GM12878 (cell line): ENCODE measurements at regions not wholly inside any gene's neighbourhood (a gene's known extent, or its start where the extent isn't known, plus 50 kb on each side); places are given as distances from the start of the nearest gene placed in this dataset.

Experiments used
- ATAC-seq: fragments of 200-7000 bp; cut with Tn5 transposase; 3 replicates; pipeline ENCODE4 v1.9.1; 2020; ENCODE audit warnings: mild to moderate bottlenecking, moderate library complexity
- BruUV-seq: library from RNA; stranded (reverse); fragments of 400-500 nt; replicated peaks from 2 replicates; lab custom pipeline; 2021; lab: Mats Ljungman, UMichigan
- CTCF ChIA-PET: fragments of 300-600 bp; sonication (Branson Sonifier 250); formaldehyde crosslinking; extraction: SDS; loops from one replicate; lab custom pipeline; 2021; ENCODE audit warnings: inconsistent platforms; lab: Yijun Ruan, JAX
- POLR2A ChIA-PET: fragments of 350-600 bp; formaldehyde crosslinking; extraction: SDS; loops from one replicate; lab custom pipeline; 2021; ENCODE audit warnings: inconsistent platforms; lab: Charles Lee
- RAD21 ChIA-PET: fragments of 300-600 bp; sonication (Branson Sonifier 250); formaldehyde crosslinking; loops from one replicate; lab custom pipeline; 2023; ENCODE audit warnings: antibody characterized with exemption; ENCODE audit not compliant: unreplicated experiment; lab: Charles Lee
- SMC1A ChIA-PET: fragments of 300-600 bp; sonication (Branson Sonifier 250); formaldehyde crosslinking; loops from one replicate; lab custom pipeline; 2023; ENCODE audit not compliant: unreplicated experiment, uncharacterized antibody; lab: Charles Lee
- DNase-seq: peaks from one replicate; pipeline ENCODE4 v3.0.0-alpha.2; 2011; ENCODE audit warnings: low read depth, low spot score
- FAIRE-seq: peaks from 3 replicates; lab custom pipeline; 2011; peaks lifted over from hg19 to GRCh38; lab: Jason Lieb, UNC
- H2AFZ ChIP-seq: 2 replicates; pipeline ENCODE4 v1.6.0; 2011; ENCODE audit warnings: low read depth, low read length, control low read depth; ENCODE audit not compliant: control insufficient read depth
- H3K27ac ChIP-seq: 2 replicates; pipeline ENCODE4 v1.5.1; 2011; ENCODE audit warnings: control low read depth; ENCODE audit not compliant: control insufficient read depth, insufficient read depth
- H3K27me3 ChIP-seq, 2 experiments: replicated peaks in 1 of 2; 2 replicates each; pipeline versions ENCODE4 v1.6.0 to v1.6.1; 2011; ENCODE audit warnings: low read length in 1 of 2; ENCODE audit not compliant: control insufficient read depth in 2 of 2, insufficient read depth in 2 of 2
- H3K36me3 ChIP-seq, 2 experiments: 2 replicates each; pipeline ENCODE4 v1.5.1; 2011; ENCODE audit warnings: low read length in 1 of 2; ENCODE audit not compliant: control insufficient read depth in 2 of 2, insufficient read depth in 2 of 2
- H3K4me1 ChIP-seq: 2 replicates; pipeline ENCODE4 v1.6.1; 2011; ENCODE audit warnings: mild to moderate bottlenecking, low read length, moderate library complexity, mixed read lengths; ENCODE audit not compliant: control insufficient read depth, insufficient read depth
- H3K4me2 ChIP-seq: 2 replicates; pipeline ENCODE4 v1.6.0; 2011; ENCODE audit warnings: control low read depth; ENCODE audit not compliant: control insufficient read depth, insufficient read depth
- H3K4me3 ChIP-seq: fragments of 200-600 bp; sonication (generic); 2 replicates; pipeline ENCODE4 v1.5.1; 2016
- H3K79me2 ChIP-seq: 2 replicates; pipeline ENCODE4 v1.6.0; 2011; ENCODE audit warnings: low read length; ENCODE audit not compliant: control insufficient read depth, insufficient read depth
- H3K9ac ChIP-seq: 2 replicates; pipeline ENCODE4 v1.8.0; 2011; ENCODE audit warnings: low read length, control low read depth, mixed read lengths; ENCODE audit not compliant: control insufficient read depth, insufficient read depth
- H3K9me3 ChIP-seq: replicated peaks from 3 replicates; pipeline ENCODE4 v1.5.1; 2011; ENCODE audit warnings: mild to moderate bottlenecking, low read length; ENCODE audit not compliant: control insufficient read depth, insufficient read depth
- H4K20me1 ChIP-seq: 2 replicates; pipeline ENCODE4 v1.6.0; 2011; ENCODE audit not compliant: control insufficient read depth, insufficient read depth
- ATF7 ChIP-seq: fragments of 450-650 bp; IDR thresholded peaks from 2 replicates; pipeline ENCODE4 v1.6.1; 2016; ENCODE audit warnings: low read depth, mild to moderate bottlenecking
- JUND ChIP-seq: IDR thresholded peaks from 2 replicates; pipeline ENCODE4 v1.6.1; 2012; ENCODE audit warnings: low read depth, mild to moderate bottlenecking, low read length, improper control_type of control experiment, moderate library complexity
- MEF2A ChIP-seq: IDR thresholded peaks from 2 replicates; pipeline ENCODE4 v1.6.1; 2011; ENCODE audit warnings: low read depth, mild to moderate bottlenecking, low read length, moderate library complexity; ENCODE audit not compliant: insufficient read depth
- NFYB ChIP-seq: IDR thresholded peaks from 2 replicates; pipeline ENCODE4 v1.6.1; 2011; ENCODE audit warnings: low read depth, mild to moderate bottlenecking, low read length, improper control_type of control experiment, moderate library complexity; ENCODE audit not compliant: insufficient read depth
- RFX5 ChIP-seq: IDR thresholded peaks from 2 replicates; pipeline ENCODE4 v1.6.1; 2011; ENCODE audit warnings: low read depth, low read length, improper control_type of control experiment
- RUNX3 ChIP-seq: IDR thresholded peaks from 2 replicates; pipeline ENCODE4 v1.6.1; 2012; ENCODE audit warnings: low read length, inconsistent platforms
- STAT3 ChIP-seq: IDR thresholded peaks from 2 replicates; pipeline ENCODE4 v1.6.1; 2011; ENCODE audit warnings: low read depth, low read length, improper control_type of control experiment
- WGBS: methylation state at CpG from one replicate; pipeline ENCODE4 v1.1.6; 2016; ENCODE audit warnings: low lambda C conversion rate; ENCODE audit not compliant: insufficient replicate concordance, insufficient coverage; ENCODE audit errors: missing lambda C conversion rate; 5-methylcytosine and 5-hydroxymethylcytosine counted together
- in situ Hi-C: fragments of 300-500 bp; cut with MboI; formaldehyde crosslinking; loops from 9 replicates; pipeline ENCODE4 v1.14.3; 2018; ENCODE audit warnings: mixed read lengths
- intact Hi-C: fragments of 100-400 bp; cut with micrococcal nuclease; formaldehyde crosslinking; loops from one replicate; pipeline ENCODE4 v1.14.2; 2022; ENCODE audit not compliant: unreplicated experiment
- TF ChIP-seq, protein P1 (sequence below): IDR thresholded peaks from 2 replicates; pipeline ENCODE4 v1.6.1; 2012; ENCODE audit warnings: improper control_type of control experiment, low read depth, low read length; ENCODE audit not compliant: insufficient replicate concordance
- TF ChIP-seq, protein P2 (sequence below): fragments of 150-350 bp; IDR thresholded peaks from 2 replicates; pipeline ENCODE4 v1.6.1; 2016; ENCODE audit warnings: low read depth, low read length
- TF ChIP-seq, protein P3 (sequence below): IDR thresholded peaks from 2 replicates; pipeline ENCODE4 v1.6.1; 2011; ENCODE audit warnings: low read depth, mild to moderate bottlenecking, low read length, moderate library complexity, borderline replicate concordance; ENCODE audit errors: extremely low read depth
- TF ChIP-seq, protein P4 (sequence below), 3 experiments: IDR thresholded peaks in 2 of 3; conservative IDR thresholded peaks in 1 of 3; 2 replicates each; pipeline ENCODE4 v1.5.1; 2011; ENCODE audit warnings: low read depth in 3 of 3, low read length in 3 of 3, mild to moderate bottlenecking in 3 of 3, control low read depth in 2 of 3, moderate library complexity in 2 of 3, inconsistent platforms in 1 of 3, mixed read lengths in 1 of 3; ENCODE audit not compliant: control insufficient read depth in 2 of 3, insufficient read depth in 1 of 3; ENCODE audit errors: extremely low read depth in 1 of 3

DNA sequence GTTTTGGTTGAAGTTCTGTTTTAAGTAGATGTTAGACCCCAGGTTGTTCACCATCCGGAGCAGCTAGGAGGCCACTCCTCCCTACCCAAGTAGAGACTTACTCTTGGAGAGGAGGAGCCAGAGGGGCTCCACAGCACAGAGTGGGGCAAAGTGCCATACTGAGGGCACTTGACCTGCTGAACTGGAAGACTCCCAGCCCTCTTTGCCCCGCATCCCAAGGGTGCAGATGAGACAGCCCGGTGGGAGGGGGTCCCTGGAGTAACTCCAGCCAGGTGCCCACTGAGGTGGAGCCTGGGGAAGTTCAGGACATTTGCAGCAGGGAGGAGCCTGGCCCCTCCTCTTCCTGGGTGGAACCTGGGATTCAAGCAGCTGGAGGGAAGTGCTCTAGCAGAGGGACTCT is 102.1 kb upstream of the GPR6 start:
- intact Hi-C loops = no loop called here

More for the DNA sequence above, 102.1 kb upstream of the GPR6 start:
- H3K9me3 ChIP-seq = no peaks in the 10 kb centered on the region; the same call in 2 of the 3 replicates
- DNase-seq (no peak), ATAC-seq (no peak), FAIRE-seq (no peak)
- H3K4me2 ChIP-seq = no peak overlapping the region
- H4K20me1 ChIP-seq = no peaks in the 10 kb centered on the region
- H3K79me2 ChIP-seq = no peaks in the 10 kb centered on the region
- CTCF ChIA-PET = no interaction called here
- H3K4me3 ChIP-seq = no peak overlapping the region
- H3K36me3 ChIP-seq = no peaks in the 10 kb centered on the region
- SMC1A ChIA-PET = no interaction called here
- no peak for TF ChIP-seq ATF7
- TF ChIP-seq, protein P1, sequence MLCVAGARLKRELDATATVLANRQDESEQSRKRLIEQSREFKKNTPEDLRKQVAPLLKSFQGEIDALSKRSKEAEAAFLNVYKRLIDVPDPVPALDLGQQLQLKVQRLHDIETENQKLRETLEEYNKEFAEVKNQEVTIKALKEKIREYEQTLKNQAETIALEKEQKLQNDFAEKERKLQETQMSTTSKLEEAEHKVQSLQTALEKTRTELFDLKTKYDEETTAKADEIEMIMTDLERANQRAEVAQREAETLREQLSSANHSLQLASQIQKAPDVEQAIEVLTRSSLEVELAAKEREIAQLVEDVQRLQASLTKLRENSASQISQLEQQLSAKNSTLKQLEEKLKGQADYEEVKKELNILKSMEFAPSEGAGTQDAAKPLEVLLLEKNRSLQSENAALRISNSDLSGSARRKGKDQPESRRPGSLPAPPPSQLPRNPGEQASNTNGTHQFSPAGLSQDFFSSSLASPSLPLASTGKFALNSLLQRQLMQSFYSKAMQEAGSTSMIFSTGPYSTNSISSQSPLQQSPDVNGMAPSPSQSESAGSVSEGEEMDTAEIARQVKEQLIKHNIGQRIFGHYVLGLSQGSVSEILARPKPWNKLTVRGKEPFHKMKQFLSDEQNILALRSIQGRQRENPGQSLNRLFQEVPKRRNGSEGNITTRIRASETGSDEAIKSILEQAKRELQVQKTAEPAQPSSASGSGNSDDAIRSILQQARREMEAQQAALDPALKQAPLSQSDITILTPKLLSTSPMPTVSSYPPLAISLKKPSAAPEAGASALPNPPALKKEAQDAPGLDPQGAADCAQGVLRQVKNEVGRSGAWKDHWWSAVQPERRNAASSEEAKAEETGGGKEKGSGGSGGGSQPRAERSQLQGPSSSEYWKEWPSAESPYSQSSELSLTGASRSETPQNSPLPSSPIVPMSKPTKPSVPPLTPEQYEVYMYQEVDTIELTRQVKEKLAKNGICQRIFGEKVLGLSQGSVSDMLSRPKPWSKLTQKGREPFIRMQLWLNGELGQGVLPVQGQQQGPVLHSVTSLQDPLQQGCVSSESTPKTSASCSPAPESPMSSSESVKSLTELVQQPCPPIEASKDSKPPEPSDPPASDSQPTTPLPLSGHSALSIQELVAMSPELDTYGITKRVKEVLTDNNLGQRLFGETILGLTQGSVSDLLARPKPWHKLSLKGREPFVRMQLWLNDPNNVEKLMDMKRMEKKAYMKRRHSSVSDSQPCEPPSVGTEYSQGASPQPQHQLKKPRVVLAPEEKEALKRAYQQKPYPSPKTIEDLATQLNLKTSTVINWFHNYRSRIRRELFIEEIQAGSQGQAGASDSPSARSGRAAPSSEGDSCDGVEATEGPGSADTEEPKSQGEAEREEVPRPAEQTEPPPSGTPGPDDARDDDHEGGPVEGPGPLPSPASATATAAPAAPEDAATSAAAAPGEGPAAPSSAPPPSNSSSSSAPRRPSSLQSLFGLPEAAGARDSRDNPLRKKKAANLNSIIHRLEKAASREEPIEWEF = no peak
- TF ChIP-seq NFYB = no peak
- TF ChIP-seq, protein P2, sequence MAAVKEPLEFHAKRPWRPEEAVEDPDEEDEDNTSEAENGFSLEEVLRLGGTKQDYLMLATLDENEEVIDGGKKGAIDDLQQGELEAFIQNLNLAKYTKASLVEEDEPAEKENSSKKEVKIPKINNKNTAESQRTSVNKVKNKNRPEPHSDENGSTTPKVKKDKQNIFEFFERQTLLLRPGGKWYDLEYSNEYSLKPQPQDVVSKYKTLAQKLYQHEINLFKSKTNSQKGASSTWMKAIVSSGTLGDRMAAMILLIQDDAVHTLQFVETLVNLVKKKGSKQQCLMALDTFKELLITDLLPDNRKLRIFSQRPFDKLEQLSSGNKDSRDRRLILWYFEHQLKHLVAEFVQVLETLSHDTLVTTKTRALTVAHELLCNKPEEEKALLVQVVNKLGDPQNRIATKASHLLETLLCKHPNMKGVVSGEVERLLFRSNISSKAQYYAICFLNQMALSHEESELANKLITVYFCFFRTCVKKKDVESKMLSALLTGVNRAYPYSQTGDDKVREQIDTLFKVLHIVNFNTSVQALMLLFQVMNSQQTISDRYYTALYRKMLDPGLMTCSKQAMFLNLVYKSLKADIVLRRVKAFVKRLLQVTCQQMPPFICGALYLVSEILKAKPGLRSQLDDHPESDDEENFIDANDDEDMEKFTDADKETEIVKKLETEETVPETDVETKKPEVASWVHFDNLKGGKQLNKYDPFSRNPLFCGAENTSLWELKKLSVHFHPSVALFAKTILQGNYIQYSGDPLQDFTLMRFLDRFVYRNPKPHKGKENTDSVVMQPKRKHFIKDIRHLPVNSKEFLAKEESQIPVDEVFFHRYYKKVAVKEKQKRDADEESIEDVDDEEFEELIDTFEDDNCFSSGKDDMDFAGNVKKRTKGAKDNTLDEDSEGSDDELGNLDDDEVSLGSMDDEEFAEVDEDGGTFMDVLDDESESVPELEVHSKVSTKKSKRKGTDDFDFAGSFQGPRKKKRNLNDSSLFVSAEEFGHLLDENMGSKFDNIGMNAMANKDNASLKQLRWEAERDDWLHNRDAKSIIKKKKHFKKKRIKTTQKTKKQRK = no peak
- TF ChIP-seq MEF2A = no peak
- TF ChIP-seq, protein P3, sequence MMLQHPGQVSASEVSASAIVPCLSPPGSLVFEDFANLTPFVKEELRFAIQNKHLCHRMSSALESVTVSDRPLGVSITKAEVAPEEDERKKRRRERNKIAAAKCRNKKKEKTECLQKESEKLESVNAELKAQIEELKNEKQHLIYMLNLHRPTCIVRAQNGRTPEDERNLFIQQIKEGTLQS = no peak
- TF ChIP-seq JUND = no peak
- no peak for TF ChIP-seq RUNX3
- TF ChIP-seq STAT3 = no peak
- TF ChIP-seq, protein P4, sequence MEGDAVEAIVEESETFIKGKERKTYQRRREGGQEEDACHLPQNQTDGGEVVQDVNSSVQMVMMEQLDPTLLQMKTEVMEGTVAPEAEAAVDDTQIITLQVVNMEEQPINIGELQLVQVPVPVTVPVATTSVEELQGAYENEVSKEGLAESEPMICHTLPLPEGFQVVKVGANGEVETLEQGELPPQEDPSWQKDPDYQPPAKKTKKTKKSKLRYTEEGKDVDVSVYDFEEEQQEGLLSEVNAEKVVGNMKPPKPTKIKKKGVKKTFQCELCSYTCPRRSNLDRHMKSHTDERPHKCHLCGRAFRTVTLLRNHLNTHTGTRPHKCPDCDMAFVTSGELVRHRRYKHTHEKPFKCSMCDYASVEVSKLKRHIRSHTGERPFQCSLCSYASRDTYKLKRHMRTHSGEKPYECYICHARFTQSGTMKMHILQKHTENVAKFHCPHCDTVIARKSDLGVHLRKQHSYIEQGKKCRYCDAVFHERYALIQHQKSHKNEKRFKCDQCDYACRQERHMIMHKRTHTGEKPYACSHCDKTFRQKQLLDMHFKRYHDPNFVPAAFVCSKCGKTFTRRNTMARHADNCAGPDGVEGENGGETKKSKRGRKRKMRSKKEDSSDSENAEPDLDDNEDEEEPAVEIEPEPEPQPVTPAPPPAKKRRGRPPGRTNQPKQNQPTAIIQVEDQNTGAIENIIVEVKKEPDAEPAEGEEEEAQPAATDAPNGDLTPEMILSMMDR (IDR thresholded peaks at IDR 0.05 in 2 of 3, conservative IDR thresholded peaks at IDR 0.05 in 1 of 3; ENCODE audit: control insufficient read depth in 2 of 3, extremely low read depth in 1 of 3, insufficient read depth in 1 of 3, low read depth in 3 of 3, low read length in 3 of 3) = no peak
- no peak for TF ChIP-seq RFX5
- POLR2A ChIA-PET = no interaction called here
- H3K27ac ChIP-seq = no peak overlapping the region
- WGBS = 38% methylated on average over 3 of the region's 3 CpGs
- in situ Hi-C loops = no loop called here
- no peaks in the 10 kb centered on the region for H3K27me3 ChIP-seq
- no peak overlapping the region for H2AFZ ChIP-seq
- no peaks in the 10 kb centered on the region for H3K4me1 ChIP-seq
- no peak overlapping the region for H3K9ac ChIP-seq
- RAD21 ChIA-PET = no interaction called here
- BruUV-seq = no TSS peak
